DND-41 (cell line): ENCODE measurements at regions not wholly inside any gene's neighbourhood (a gene's known extent, or its start where the extent isn't known, plus 50 kb on each side); places are given as distances from the start of the nearest gene placed in this dataset.
A peak's percentile ranks its signal among the peaks of the same experiment; 100 is the strongest.

Experiments used
- ATAC-seq: fragments of 200-7000 bp; cut with Tn5 transposase; 3 replicates; pipeline ENCODE4 v1.9.1; 2021; ENCODE audit warnings: low read depth; ENCODE audit not compliant: insufficient read depth
- DNase-seq: peaks from one replicate; pipeline ENCODE4 v3.0.0-alpha.2; 2020
- H2AFZ ChIP-seq: 2 replicates; pipeline ENCODE4 v1.6.0; 2012; ENCODE audit warnings: low read depth, low read length
- H3K27ac ChIP-seq: 2 replicates; pipeline ENCODE4 v1.5.1; 2012; ENCODE audit warnings: low read length, inconsistent platforms
- H3K27me3 ChIP-seq: fragments of 200-600 bp; sonication (generic); 2 replicates; pipeline ENCODE4 v1.6.0; 2012; ENCODE audit warnings: low read length, mild to moderate bottlenecking, inconsistent platforms; ENCODE audit not compliant: insufficient read depth, poor library complexity
- H3K36me3 ChIP-seq: 2 replicates; pipeline ENCODE4 v1.5.1; 2012; ENCODE audit warnings: low read length, inconsistent platforms; ENCODE audit not compliant: insufficient read depth
- H3K4me1 ChIP-seq: 2 replicates; pipeline ENCODE4 v1.5.1; 2012; ENCODE audit warnings: mild to moderate bottlenecking, low read length; ENCODE audit not compliant: insufficient read depth
- H3K4me2 ChIP-seq: 2 replicates; pipeline ENCODE4 v1.6.0; 2012; ENCODE audit warnings: mild to moderate bottlenecking, moderate library complexity, low read length, inconsistent platforms; ENCODE audit not compliant: insufficient read depth
- H3K4me3 ChIP-seq, 2 experiments: fragments of 200-600 bp in 1 of 2; shearing (Covaris generic) in 1 of 2; 2 replicates each; pipeline ENCODE4 v1.5.1; 2012 to 2016; ENCODE audit warnings: inconsistent platforms in 2 of 2, low read length in 2 of 2, mild to moderate bottlenecking in 2 of 2, low read depth in 1 of 2, moderate library complexity in 1 of 2
- H3K79me2 ChIP-seq: 2 replicates; pipeline ENCODE4 v1.6.0; 2012; ENCODE audit warnings: low read length, inconsistent platforms; ENCODE audit not compliant: insufficient read depth
- H3K9ac ChIP-seq: 2 replicates; pipeline ENCODE4 v1.6.0; 2012; ENCODE audit warnings: low read depth, mild to moderate bottlenecking, inconsistent platforms, low read length, moderate library complexity
- H3K9me3 ChIP-seq: 2 replicates; pipeline ENCODE4 v1.5.1; 2012; ENCODE audit warnings: low read length, moderate library complexity, mild to moderate bottlenecking, inconsistent platforms; ENCODE audit not compliant: insufficient read depth, severe bottlenecking
- H4K20me1 ChIP-seq: 2 replicates; pipeline ENCODE4 v1.6.0; 2012; ENCODE audit warnings: low read length; ENCODE audit not compliant: insufficient read depth
- EZH2 ChIP-seq: IDR thresholded peaks from 3 replicates; pipeline ENCODE4 v1.6.1; 2012; ENCODE audit warnings: borderline replicate concordance, low read depth, mild to moderate bottlenecking, moderate library complexity, low read length, inconsistent platforms; ENCODE audit not compliant: severe bottlenecking
- TF ChIP-seq, protein P1 (sequence below): IDR thresholded peaks from 2 replicates; pipeline ENCODE4 v1.5.1; 2012; ENCODE audit warnings: borderline replicate concordance, low read length, moderate library complexity, mild to moderate bottlenecking; ENCODE audit not compliant: poor library complexity, severe bottlenecking; ENCODE audit errors: extremely low read depth

DNA sequence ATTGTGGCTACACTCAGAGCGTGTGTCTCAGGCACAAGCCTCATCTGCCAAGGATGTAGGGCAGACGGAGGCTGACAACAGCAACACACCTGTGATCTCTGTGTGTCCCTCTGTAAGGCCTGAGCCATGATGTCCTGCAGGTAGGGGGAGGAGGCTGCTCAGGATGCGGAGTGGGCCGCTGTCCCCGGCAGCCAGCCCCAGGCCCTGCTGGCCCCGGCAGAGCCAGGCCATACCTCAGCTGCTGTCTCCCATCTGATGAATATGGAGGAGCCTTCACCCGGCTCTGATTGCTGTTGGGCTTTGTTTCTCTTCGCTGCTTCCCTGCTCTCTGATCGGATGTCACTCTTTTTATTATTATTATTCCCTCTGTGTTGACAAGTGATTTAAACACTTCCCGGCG is 83.6 kb upstream of the NCAM1 start:
- H3K9me3 ChIP-seq, result no peaks in the 10 kb centered on the region
- no peak overlapping the region for H2AFZ ChIP-seq
- no peak overlapping the region for H3K27ac ChIP-seq
- ATAC-seq, result no peak
- H3K27me3 ChIP-seq, result no peaks in the 10 kb centered on the region
- no peak for TF ChIP-seq EZH2
- TF ChIP-seq, protein P1, sequence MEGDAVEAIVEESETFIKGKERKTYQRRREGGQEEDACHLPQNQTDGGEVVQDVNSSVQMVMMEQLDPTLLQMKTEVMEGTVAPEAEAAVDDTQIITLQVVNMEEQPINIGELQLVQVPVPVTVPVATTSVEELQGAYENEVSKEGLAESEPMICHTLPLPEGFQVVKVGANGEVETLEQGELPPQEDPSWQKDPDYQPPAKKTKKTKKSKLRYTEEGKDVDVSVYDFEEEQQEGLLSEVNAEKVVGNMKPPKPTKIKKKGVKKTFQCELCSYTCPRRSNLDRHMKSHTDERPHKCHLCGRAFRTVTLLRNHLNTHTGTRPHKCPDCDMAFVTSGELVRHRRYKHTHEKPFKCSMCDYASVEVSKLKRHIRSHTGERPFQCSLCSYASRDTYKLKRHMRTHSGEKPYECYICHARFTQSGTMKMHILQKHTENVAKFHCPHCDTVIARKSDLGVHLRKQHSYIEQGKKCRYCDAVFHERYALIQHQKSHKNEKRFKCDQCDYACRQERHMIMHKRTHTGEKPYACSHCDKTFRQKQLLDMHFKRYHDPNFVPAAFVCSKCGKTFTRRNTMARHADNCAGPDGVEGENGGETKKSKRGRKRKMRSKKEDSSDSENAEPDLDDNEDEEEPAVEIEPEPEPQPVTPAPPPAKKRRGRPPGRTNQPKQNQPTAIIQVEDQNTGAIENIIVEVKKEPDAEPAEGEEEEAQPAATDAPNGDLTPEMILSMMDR, result no peak
- H3K9ac ChIP-seq, result no peak overlapping the region
- no peak overlapping the region for H3K4me2 ChIP-seq
- no peaks in the 10 kb centered on the region for H3K36me3 ChIP-seq
- no peak for DNase-seq
- H3K4me1 ChIP-seq, result no peaks in the 10 kb centered on the region
- no peaks in the 10 kb centered on the region for H3K79me2 ChIP-seq
- H3K4me3 ChIP-seq, result no peak overlapping the region
- H4K20me1 ChIP-seq, result no peaks in the 10 kb centered on the region

DNA sequence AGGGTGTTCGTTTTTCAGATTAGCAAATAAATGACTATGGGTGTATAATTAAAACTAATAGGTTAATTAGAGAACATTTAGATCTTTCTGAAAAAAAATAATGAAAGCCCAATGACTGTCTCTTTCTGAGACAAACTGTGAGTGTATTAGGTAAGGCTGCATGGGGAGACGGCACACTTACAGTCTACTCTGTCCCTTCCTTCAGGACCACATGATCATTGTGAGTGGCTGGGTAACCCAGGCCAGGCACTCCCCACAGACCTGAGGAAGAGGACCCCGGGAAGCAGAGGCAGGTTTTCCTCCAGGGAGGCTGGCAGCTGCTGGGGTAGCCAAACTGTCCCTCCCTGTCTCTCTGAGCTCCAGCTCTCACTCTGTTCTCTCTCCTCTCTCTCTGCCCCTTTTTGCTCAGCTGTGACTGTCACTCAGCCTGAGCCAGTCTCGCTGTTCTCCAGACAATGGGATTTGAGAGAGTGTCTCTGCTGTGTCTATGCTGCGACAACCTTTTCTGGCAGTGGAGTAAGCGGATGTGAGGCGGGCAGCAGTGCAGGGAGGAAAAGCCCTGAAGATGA is 83.1 kb upstream of the NCAM1 start:
- no peak overlapping the region for H3K4me2 ChIP-seq
- H3K27me3 ChIP-seq, result no peaks in the 10 kb centered on the region
- no peak for TF ChIP-seq EZH2
- TF ChIP-seq, protein P1, result no peak
- H4K20me1 ChIP-seq, result no peaks in the 10 kb centered on the region
- H2AFZ ChIP-seq, result no peak overlapping the region
- H3K4me3 ChIP-seq, result no peak overlapping the region
- H3K36me3 ChIP-seq, result no peaks in the 10 kb centered on the region
- no peaks in the 10 kb centered on the region for H3K4me1 ChIP-seq
- H3K9me3 ChIP-seq, result no peaks in the 10 kb centered on the region
- H3K27ac ChIP-seq, result no peak overlapping the region
- no peak for DNase-seq
- H3K9ac ChIP-seq, result no peak overlapping the region
- no peak for ATAC-seq
- no peaks in the 10 kb centered on the region for H3K79me2 ChIP-seq

DNA sequence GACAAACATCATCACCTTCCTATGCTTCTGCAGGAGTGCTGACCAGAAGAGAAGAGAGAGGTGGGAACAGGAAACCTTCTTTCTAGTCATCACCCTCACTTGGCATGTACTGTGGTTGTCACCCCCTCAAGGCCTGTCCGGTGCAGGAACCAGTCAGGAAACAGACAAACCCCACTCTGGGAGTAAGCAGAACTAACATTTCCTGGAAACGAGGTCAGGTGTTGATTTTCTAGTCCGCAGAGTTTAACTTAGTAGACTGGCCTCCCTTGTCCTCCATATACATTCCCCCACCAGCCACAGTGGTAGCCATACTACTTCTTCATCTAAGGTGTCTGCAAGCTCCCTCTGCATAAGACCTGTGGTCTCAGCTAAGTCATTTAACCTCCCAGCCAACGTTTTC is 80.7 kb upstream of the NCAM1 start:
- DNase-seq, result peak; percentile 15
- Histone ChIP-seq H4K20me1 (no peaks in the 10 kb centered on the region), H3K27me3 (no peaks in the 10 kb centered on the region), H2AFZ (no peak overlapping the region), H3K9me3 (no peaks in the 10 kb centered on the region), H3K4me1 (no peaks in the 10 kb centered on the region), H3K27ac (no peak overlapping the region), H3K36me3 (no peaks in the 10 kb centered on the region), H3K4me3 (no peak overlapping the region), H3K4me2 (no peak overlapping the region), H3K79me2 (no peaks in the 10 kb centered on the region), H3K9ac (no peak overlapping the region)
- TF ChIP-seq EZH2, result no peak
- TF ChIP-seq, protein P1, result no peak
- peak; percentile 50 for ATAC-seq

DNA sequence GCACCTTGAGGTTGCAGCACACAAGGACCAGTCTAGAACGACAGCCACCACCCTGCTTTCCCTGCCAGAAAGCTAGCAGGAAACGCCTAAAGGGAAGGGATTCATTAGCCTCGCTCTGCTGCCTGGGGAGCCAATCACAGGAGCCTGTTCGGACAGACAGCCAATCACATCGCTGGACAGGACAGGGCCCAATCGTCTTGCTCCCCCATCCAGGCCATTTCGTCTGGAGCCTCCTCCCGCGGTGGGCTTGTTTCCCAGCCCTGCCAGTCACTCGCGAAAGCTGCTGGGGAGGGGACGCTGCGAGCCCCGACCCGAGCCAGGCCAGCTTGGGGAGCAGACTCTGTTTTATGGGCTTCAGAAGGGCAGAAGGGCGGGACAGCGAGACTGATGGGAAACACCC is 79.8 kb upstream of the NCAM1 start:
- Histone ChIP-seq H3K9me3 (no peaks in the 10 kb centered on the region), H3K27me3 (no peaks in the 10 kb centered on the region), H3K79me2 (no peaks in the 10 kb centered on the region), H2AFZ (no peak overlapping the region), H4K20me1 (no peaks in the 10 kb centered on the region), H3K4me3 (no peak overlapping the region), H3K27ac (no peak overlapping the region), H3K36me3 (no peaks in the 10 kb centered on the region), H3K9ac (no peak overlapping the region), H3K4me1 (no peaks in the 10 kb centered on the region), H3K4me2 (no peak overlapping the region)
- DNase-seq, result no peak
- ATAC-seq, result no peak; the same call in 2 of the 3 replicates
- TF ChIP-seq, protein P1, result no peak
- TF ChIP-seq EZH2, result no peak
